WERI-Rb-1 (cell line): ENCODE measurements at regions not wholly inside any gene's neighbourhood (a gene's known extent, or its start where the extent isn't known, plus 50 kb on each side); places are given as distances from the start of the nearest gene placed in this dataset.

Experiments used
- DNase-seq: peaks from one replicate; pipeline ENCODE4 v3.0.0-alpha.2; 2020
- H3K27ac ChIP-seq: fragments of 250-450 bp; sonication (Bioruptor Pico); 2 replicates; pipeline ENCODE4 v1.5.1; 2020; ENCODE audit warnings: mild to moderate bottlenecking, moderate library complexity
- H3K27me3 ChIP-seq: fragments of 250-450 bp; sonication (Bioruptor Pico); 2 replicates; pipeline ENCODE4 v1.5.1; 2021; ENCODE audit warnings: mild to moderate bottlenecking, low read depth, moderate library complexity; ENCODE audit not compliant: insufficient read depth, severe bottlenecking
- H3K36me3 ChIP-seq: fragments of 250-450 bp; sonication (Bioruptor Pico); 2 replicates; pipeline ENCODE4 v1.5.1; 2020; ENCODE audit warnings: mild to moderate bottlenecking, moderate library complexity
- H3K4me3 ChIP-seq: 2 replicates; pipeline ENCODE4 v1.5.1; 2011; ENCODE audit warnings: low read depth, mild to moderate bottlenecking, control low read depth, low read length
- H3K9me3 ChIP-seq: fragments of 250-450 bp; sonication (Bioruptor Pico); 2 replicates; pipeline ENCODE4 v1.5.1; 2021; ENCODE audit warnings: mild to moderate bottlenecking, moderate library complexity; ENCODE audit not compliant: severe bottlenecking
- CTCF ChIP-seq: IDR thresholded peaks from 2 replicates; pipeline ENCODE4 v1.5.1; 2011; ENCODE audit warnings: low read depth, mild to moderate bottlenecking, control low read depth, inconsistent platforms, low read length

- no peak for DNase-seq
- Histone ChIP-seq H3K27ac (no peak overlapping the region), H3K36me3 (no peaks in the 10 kb centered on the region), H3K27me3 (no peaks in the 10 kb centered on the region), H3K4me3 (no peak overlapping the region), H3K9me3 (no peaks in the 10 kb centered on the region)
- no peak for TF ChIP-seq CTCF
Observed at GRCh38 chr5:65085516-65085850, 316.8 kb downstream of the CWC27 start.

GRCh38 chr5:65086234-65086890 is 317.6 kb downstream of the CWC27 start:
- Histone ChIP-seq H3K27me3 (no peaks in the 10 kb centered on the region), H3K36me3 (no peaks in the 10 kb centered on the region), H3K27ac (no peak overlapping the region), H3K9me3 (no peaks in the 10 kb centered on the region), H3K4me3 (no peak overlapping the region)
- TF ChIP-seq CTCF, result no peak
- DNase-seq, result no peak

DNA sequence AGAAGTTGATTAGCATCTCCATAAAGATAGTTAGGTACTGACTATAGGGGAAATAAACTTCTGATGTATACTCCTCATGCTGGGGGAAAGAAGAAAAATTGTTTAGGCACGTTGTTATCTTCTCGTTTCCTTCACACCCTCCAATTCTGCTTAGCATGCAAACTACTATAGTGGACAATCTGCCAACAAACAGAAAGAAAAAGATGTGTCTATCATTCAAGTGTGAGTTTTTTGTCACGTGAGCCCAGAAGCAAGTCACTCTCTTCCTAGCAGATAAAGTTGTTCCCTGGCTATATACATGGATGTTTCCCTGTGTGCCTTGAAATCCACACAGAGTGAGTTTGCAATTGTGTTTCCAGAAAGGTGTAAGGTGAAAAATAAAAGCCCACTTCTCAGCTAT is 318.4 kb downstream of the CWC27 start:
- no peak for TF ChIP-seq CTCF

DNA sequence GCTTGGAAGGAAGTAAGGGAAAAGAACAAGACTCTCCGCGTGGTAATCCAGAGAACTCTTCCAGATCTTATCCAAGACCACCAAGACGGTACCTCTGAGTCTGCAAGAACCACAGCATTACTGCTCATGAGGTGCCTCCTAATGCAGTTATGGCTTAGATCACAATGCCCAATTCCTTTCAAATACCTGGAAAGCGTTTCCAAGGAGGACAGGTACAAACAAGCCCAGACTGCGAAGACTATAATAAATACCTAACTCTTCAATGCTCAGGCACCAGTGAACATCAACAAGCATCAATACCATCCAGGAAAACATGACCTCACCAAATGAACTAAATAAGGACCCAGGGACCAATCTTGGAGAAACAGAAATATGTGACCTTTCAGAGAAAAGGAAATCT is 325.5 kb downstream of the CWC27 start:
- DNase-seq, result no peak
- no peak for TF ChIP-seq CTCF
- H3K27me3 ChIP-seq, result no peaks in the 10 kb centered on the region
- no peaks in the 10 kb centered on the region for H3K36me3 ChIP-seq
- H3K9me3 ChIP-seq, result no peaks in the 10 kb centered on the region
- H3K27ac ChIP-seq, result no peak overlapping the region
- no peak overlapping the region for H3K4me3 ChIP-seq

More for the DNA sequence above, 318.4 kb downstream of the CWC27 start:
- Histone ChIP-seq H3K27ac (no peak overlapping the region), H3K9me3 (no peaks in the 10 kb centered on the region), H3K36me3 (no peaks in the 10 kb centered on the region), H3K4me3 (no peak overlapping the region), H3K27me3 (no peaks in the 10 kb centered on the region)
- DNase-seq, result no peak

GRCh38 chr5:65098393-65098792 is 329.7 kb downstream of the CWC27 start:
- Histone ChIP-seq H3K4me3 (no peak overlapping the region), H3K27me3 (no peaks in the 10 kb centered on the region), H3K9me3 (no peaks in the 10 kb centered on the region), H3K27ac (no peak overlapping the region), H3K36me3 (no peaks in the 10 kb centered on the region)
- TF ChIP-seq CTCF, result no peak
- DNase-seq, result no peak
